Sigmoid colon (tissue), 6 donors: ENCODE measurements at regions not wholly inside any gene's neighbourhood (a gene's known extent, or its start where the extent isn't known, plus 50 kb on each side); places are given as distances from the start of the nearest gene placed in this dataset.

Source experiments
- DNase-seq: peaks from one replicate; pipeline ENCODE4 v3.0.0-alpha.2; 2019
- H3K27ac ChIP-seq, 4 donors: fragments of 200-600 bp; sonication (generic); one replicate each; pipeline ENCODE4 v1.5.1; 2016 to 2019; ENCODE audit warnings: mild to moderate bottlenecking in 1 of 4
- H3K27me3 ChIP-seq, 3 donors: fragments of 200-600 bp; sonication (generic); one replicate each; pipeline ENCODE4 v1.5.1; 2019; ENCODE audit warnings: mild to moderate bottlenecking in 1 of 3
- H3K36me3 ChIP-seq, 4 donors: fragments of 200-600 bp; sonication (generic); one replicate each; pipeline ENCODE4 v1.5.1; 2016 to 2019
- H3K4me1 ChIP-seq, 4 donors: fragments of 200-600 bp; sonication (generic); one replicate each; pipeline ENCODE4 v1.5.1; 2017 to 2019
- H3K4me3 ChIP-seq, 4 donors: fragments of 200-600 bp; sonication (generic); one replicate each; pipeline ENCODE4 v1.5.1; 2017 to 2019; ENCODE audit warnings: mild to moderate bottlenecking in 2 of 4, moderate library complexity in 1 of 4
- H3K9me3 ChIP-seq, 4 donors: fragments of 200-600 bp in 3 of 4; sonication (generic) in 3 of 4; one replicate each; pipeline versions ENCODE4 v1.5.1 to v1.6.1; 2013 to 2019
- CTCF ChIP-seq, 4 experiments: fragments of 450-650 bp in 3 of 4; fragments of 200-600 bp in 1 of 4; IDR thresholded peaks; one replicate each; pipeline ENCODE4 v1.5.1; 2016 to 2019; ENCODE audit warnings: antibody characterized with exemption in 4 of 4, mild to moderate bottlenecking in 3 of 4, moderate library complexity in 2 of 4
- EP300 ChIP-seq, 4 donors: sonication (generic); formaldehyde crosslinking; IDR thresholded peaks; one replicate each; pipeline ENCODE4 v1.6.1; 2017; ENCODE audit warnings: antibody characterized with exemption in 4 of 4
- POLR2A ChIP-seq, 2 donors: fragments of 450-650 bp; IDR thresholded peaks; one replicate each; pipeline ENCODE4 v1.6.1; 2016; ENCODE audit warnings: antibody characterized with exemption in 2 of 2, mild to moderate bottlenecking in 2 of 2, moderate library complexity in 2 of 2
- POLR2AphosphoS5 ChIP-seq, 4 donors: sonication (generic); formaldehyde crosslinking; IDR thresholded peaks; one replicate each; pipeline ENCODE4 v1.6.1; 2017; ENCODE audit warnings: antibody characterized with exemption in 4 of 4
- WGBS, 2 donors: extraction: QIAGEN DNeasy Blood & Tissue Kit; methylation state at CpG; one replicate each; pipeline ENCODE4 v1.1.7; 2013; 5-methylcytosine and 5-hydroxymethylcytosine counted together
- intact Hi-C: fragments of 100-400 bp; cut with DNase I; formaldehyde crosslinking; loops from one replicate; pipeline ENCODE4 v1.15.1; 2023
- donor health status: healthy with polysubstance abuse.
- donor health status: healthy.

- Histone ChIP-seq H3K4me3 (no peak overlapping the region), H3K4me1 (peaks cover 0 to 3% (median 0%) of the 10 kb centered on the region in 4 donors), H3K27ac (no peak overlapping the region), H3K36me3 (no peaks in the 10 kb centered on the region), H3K9me3 (no peaks in the 10 kb centered on the region), H3K27me3 (no peaks in the 10 kb centered on the region)
- 94 to 99% methylated on average over 1 of the region's 1 CpG for WGBS, 2 donors
- intact Hi-C loops, result no loop called here
- TF ChIP-seq POLR2AphosphoS5 (IDR thresholded peaks at IDR 0.05), result no peak
- no peak for TF ChIP-seq POLR2A (IDR thresholded peaks at IDR 0.05)
- no peak for TF ChIP-seq EP300 (IDR thresholded peaks at IDR 0.05)
- DNase-seq, result no peak
These were observed 392.6 kb upstream of the CBLB start for GRCh38 chr3:106261396-106261795.

DNA sequence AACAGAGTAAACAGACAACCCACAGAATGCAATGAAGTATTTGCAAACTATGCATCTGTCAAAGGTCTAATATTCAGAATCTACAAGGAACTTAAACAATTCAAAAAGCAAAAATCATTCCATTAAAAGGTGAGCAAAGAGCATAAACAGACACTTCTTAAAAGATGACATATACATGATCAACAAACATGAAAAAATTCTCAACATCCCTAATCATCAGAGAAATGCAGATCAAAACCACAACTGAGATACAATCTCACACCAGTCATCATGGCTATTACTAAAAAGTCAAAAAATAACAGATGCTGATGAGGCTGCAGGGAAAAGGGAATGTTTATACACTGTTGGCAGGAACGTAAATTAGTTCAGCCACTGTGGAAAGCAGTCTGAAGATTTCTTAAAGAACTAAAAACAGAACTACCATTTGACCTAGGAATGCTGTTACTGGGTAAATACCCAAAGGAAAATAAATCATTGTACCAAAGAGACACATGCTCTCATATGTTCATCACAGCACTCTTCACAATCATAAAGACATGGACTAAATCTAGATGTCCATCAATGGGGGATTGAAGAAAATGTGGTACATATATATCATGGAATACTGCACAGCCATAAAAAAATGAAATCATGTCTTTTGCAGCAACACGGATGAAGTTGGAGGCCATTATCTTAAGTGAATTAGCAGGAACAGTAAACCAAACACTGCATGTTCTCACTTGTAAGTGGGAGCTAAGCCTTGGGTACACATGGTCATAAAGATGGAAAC, 393.3 kb upstream of the CBLB start:
- WGBS, 2 donors, result 60 to 76% methylated on average over 2 of the region's 2 CpGs
- no peaks in the 10 kb centered on the region for H3K27me3 ChIP-seq

DNA sequence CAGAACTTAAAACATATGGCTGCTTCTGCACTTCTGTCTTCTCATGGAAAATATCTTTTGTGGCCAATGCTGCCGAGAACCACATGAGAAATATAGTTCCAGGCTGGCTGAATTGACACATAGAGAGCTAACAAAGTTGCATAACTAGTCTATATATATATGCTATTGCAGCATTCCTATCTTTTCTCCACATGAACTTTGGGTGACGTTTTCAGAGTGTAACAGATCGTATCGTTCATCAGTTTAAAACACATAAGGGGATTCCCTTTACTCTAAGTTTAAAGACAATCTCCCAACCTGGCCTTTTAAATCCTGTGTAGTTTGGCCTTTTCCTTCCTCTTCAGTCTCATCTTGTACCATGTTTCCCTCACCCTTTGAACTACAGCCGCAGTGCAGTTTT, 394.2 kb upstream of the CBLB start:
- TF ChIP-seq EP300 (IDR thresholded peaks at IDR 0.05) (no peak), POLR2AphosphoS5 (IDR thresholded peaks at IDR 0.05) (no peak), CTCF (IDR thresholded peaks at IDR 0.05) (no peak), POLR2A (IDR thresholded peaks at IDR 0.05) (no peak)
- Histone ChIP-seq H3K9me3 (no peaks in the 10 kb centered on the region), H3K4me1 (peaks cover 0 to 3% (median 0%) of the 10 kb centered on the region in 4 donors), H3K36me3 (no peaks in the 10 kb centered on the region), H3K4me3 (no peak overlapping the region), H3K27me3 (no peaks in the 10 kb centered on the region), H3K27ac (no peak overlapping the region)
- WGBS, 2 donors, result 82 to 85% methylated on average over 5 of the region's 5 CpGs
- intact Hi-C loops, result no loop called here
- no peak for DNase-seq

More for the DNA sequence above, 393.3 kb upstream of the CBLB start:
- TF ChIP-seq CTCF (IDR thresholded peaks at IDR 0.05) (no peak), EP300 (IDR thresholded peaks at IDR 0.05) (no peak), POLR2A (IDR thresholded peaks at IDR 0.05) (no peak), POLR2AphosphoS5 (IDR thresholded peaks at IDR 0.05) (no peak)
- intact Hi-C loops, result no loop called here
- H3K9me3 ChIP-seq, result no peaks in the 10 kb centered on the region
- H3K36me3 ChIP-seq, result no peaks in the 10 kb centered on the region
- no peak overlapping the region for H3K4me3 ChIP-seq
- no peak for DNase-seq
- no peak overlapping the region for H3K27ac ChIP-seq
- H3K4me1 ChIP-seq, result peaks cover 0 to 3% (median 0%) of the 10 kb centered on the region in 4 donors

- H3K9me3 ChIP-seq, result no peaks in the 10 kb centered on the region
- intact Hi-C loops, result no loop called here
- H3K27ac ChIP-seq, result no peak overlapping the region
- no peak for DNase-seq
- no peaks in the 10 kb centered on the region for H3K36me3 ChIP-seq
- H3K4me1 ChIP-seq, result peaks cover 0 to 3% (median 0%) of the 10 kb centered on the region in 4 donors
- H3K4me3 ChIP-seq, result no peak overlapping the region
- H3K27me3 ChIP-seq, result no peaks in the 10 kb centered on the region
- no peak for TF ChIP-seq POLR2A (IDR thresholded peaks at IDR 0.05)
- TF ChIP-seq EP300 (IDR thresholded peaks at IDR 0.05), result no peak
- no peak for TF ChIP-seq CTCF (IDR thresholded peaks at IDR 0.05)
- TF ChIP-seq POLR2AphosphoS5 (IDR thresholded peaks at IDR 0.05), result no peak
These were observed 394.7 kb upstream of the CBLB start for GRCh38 chr3:106263546-106263945.

DNA sequence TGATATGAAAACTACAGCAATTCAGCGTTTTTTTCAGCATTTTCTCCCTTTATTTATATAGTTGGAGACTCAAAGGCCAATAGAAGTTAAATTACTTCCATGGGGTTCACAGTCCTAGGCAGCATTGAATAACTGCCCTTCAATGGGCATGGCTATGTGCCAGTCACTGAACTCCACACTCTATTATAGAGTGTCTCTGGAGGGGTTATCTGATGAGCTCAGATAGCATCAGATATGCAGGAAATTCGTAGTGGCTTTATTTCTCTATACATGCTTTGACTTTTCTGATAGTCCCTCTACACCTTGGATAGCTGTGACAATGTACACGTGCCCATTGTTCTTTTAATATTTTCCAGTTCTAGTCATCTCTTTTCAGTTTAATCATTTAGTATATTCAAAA, 396.9 kb upstream of the CBLB start:
- TF ChIP-seq EP300 (IDR thresholded peaks at IDR 0.05) (no peak), POLR2AphosphoS5 (IDR thresholded peaks at IDR 0.05) (no peak), CTCF (IDR thresholded peaks at IDR 0.05) (no peak), POLR2A (IDR thresholded peaks at IDR 0.05) (no peak)
- Histone ChIP-seq H3K4me1 (peaks cover 0 to 3% (median 0%) of the 10 kb centered on the region in 4 donors), H3K4me3 (no peak overlapping the region), H3K27me3 (no peaks in the 10 kb centered on the region), H3K9me3 (no peaks in the 10 kb centered on the region), H3K36me3 (no peaks in the 10 kb centered on the region), H3K27ac (no peak overlapping the region)
- intact Hi-C loops, result no loop called here
- WGBS, 2 donors, result 37 to 47% methylated on average over 3 of the region's 3 CpGs
- no peak for DNase-seq
